ENCODE measurements at regions not wholly inside any gene's neighbourhood (a gene's known extent, or its start where the extent isn't known, plus 50 kb on each side); places are given as distances from the start of the nearest gene placed in this dataset.

DNA sequence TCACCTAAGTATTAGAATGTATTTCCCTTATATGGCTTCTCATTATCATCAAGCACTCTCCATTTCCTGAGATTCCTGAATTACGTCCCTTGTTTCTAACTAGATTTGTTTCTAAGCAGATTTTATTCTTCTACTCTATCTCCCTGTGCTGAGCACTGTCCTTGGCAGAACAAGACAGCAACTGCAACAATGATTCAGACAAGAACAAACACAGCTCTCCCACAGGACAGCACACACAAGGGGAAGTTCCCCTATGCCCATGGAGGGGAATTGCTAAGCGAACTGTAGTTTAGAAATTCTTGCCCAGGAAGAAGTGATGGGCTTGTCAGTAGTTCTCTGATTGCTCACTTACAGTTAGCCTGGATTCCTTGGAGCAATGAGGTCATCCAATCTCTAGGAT, 759.9 kb downstream of the DTWD2 start:
- H3K27me3 ChIP-seq (ENCODE audit: insufficient read depth, low read length) = no peaks in the 10 kb centered on the region
- no peak overlapping the region for H2BK120ac ChIP-seq (ENCODE audit: low read depth, low read length, poor library complexity, severe bottlenecking)
- H3K23me2 ChIP-seq (ENCODE audit: insufficient read length, low read depth, low read length, poor library complexity, severe bottlenecking) = no peaks in the 10 kb centered on the region
- H2AFZ ChIP-seq (ENCODE audit: low read length) = no peak overlapping the region
- H3K9me3 ChIP-seq (ENCODE audit: control insufficient read depth, low read depth, low read length) = no peaks in the 10 kb centered on the region
- no peak for TF ChIP-seq CTCF (conservative IDR thresholded peaks at IDR 0.05)
- no peaks in the 10 kb centered on the region for H4K20me1 ChIP-seq (ENCODE audit: control insufficient read depth, insufficient read depth, insufficient read length)
- H4K8ac ChIP-seq (replicated peaks; ENCODE audit: insufficient read length, low read depth, low read length) = no peak overlapping the region
- no peaks in the 10 kb centered on the region for H3K79me2 ChIP-seq (ENCODE audit: insufficient read depth, low read length)
- H3K79me1 ChIP-seq (ENCODE audit: insufficient read depth, low read depth, low read length, poor library complexity, severe bottlenecking) = no peaks in the 10 kb centered on the region
- Mint-ChIP-seq H3K9me3 (no peaks in the 10 kb centered on the region; a peak in 1 of 5 replicates), H3K36me3 (ENCODE audit: insufficient read depth in 1 of 3, low read depth in 3 of 3) (no peaks in the 10 kb centered on the region), H3K27me3 (ENCODE audit: low read depth) (no peaks in the 10 kb centered on the region), H3K4me1 (peaks cover 5 to 9% of the 10 kb centered on the region in 2 experiments), H3K27ac (no peak overlapping the region), H3K4me3 (no peak overlapping the region)
- H3K18ac ChIP-seq (ENCODE audit: insufficient read length, low read depth, low read length) = no peak overlapping the region
- no peak overlapping the region for H4K5ac ChIP-seq (ENCODE audit: insufficient read length, low read depth, low read length)
- H3K56ac ChIP-seq (ENCODE audit: insufficient read length, low read depth, low read length) = no peak overlapping the region
- no peak overlapping the region for H2AK5ac ChIP-seq (ENCODE audit: insufficient read length, low read length)
- no peak for DNase-seq
- no peak overlapping the region for H2BK5ac ChIP-seq (ENCODE audit: insufficient read length, low read length)
- no peak overlapping the region for H2BK12ac ChIP-seq (ENCODE audit: insufficient read length, low read depth, low read length)
- no peak overlapping the region for H2BK15ac ChIP-seq (ENCODE audit: low read depth, low read length)
- WGBS (ENCODE audit: extremely low coverage, insufficient read length, low lambda C conversion rate) = no CpG with 5 or more reads among the region's 2 CpGs
- no peak overlapping the region for H3K23ac ChIP-seq (ENCODE audit: insufficient read length, low read depth, low read length)
- H3T11ph ChIP-seq (ENCODE audit: low read length) = no peak overlapping the region
- H3K4me1 ChIP-seq (ENCODE audit: insufficient read depth, low read length) = no peaks in the 10 kb centered on the region; the same call in 1 of the 2 replicates
- no peak overlapping the region for H4K91ac ChIP-seq (ENCODE audit: insufficient read length, low read depth, low read length)
- H3K27ac ChIP-seq (ENCODE audit: insufficient read length, low read depth, low read length) = no peak overlapping the region
- H3K4ac ChIP-seq (ENCODE audit: low read depth, low read length) = no peak overlapping the region
- H3K9ac ChIP-seq (ENCODE audit: extremely low read depth, insufficient read length, low read length) = no peak overlapping the region
- H3K14ac ChIP-seq (ENCODE audit: insufficient read depth, low read length) = 0 out of 2 replicates have a peak overlapping the region, but pooled peaks have one; percentile 57
- no peak overlapping the region for H3K4me2 ChIP-seq (ENCODE audit: insufficient read depth, insufficient read length, low read length)
- H2BK20ac ChIP-seq (ENCODE audit: low read depth, low read length, poor library complexity, severe bottlenecking) = no peak overlapping the region
